HG02763 (cell line): ENCODE measurements at regions not wholly inside any gene's neighbourhood (a gene's known extent, or its start where the extent isn't known, plus 50 kb on each side); places are given as distances from the start of the nearest gene placed in this dataset.
A peak's percentile ranks its signal among the peaks of the same experiment; 100 is the strongest.

Source experiments
- ATAC-seq: cut with Tn5 transposase; IDR thresholded peaks from one replicate; pipeline ENCODE4 v1.9.1; 2021; ENCODE audit warnings: mild to moderate bottlenecking, moderate library complexity; ENCODE audit not compliant: unreplicated experiment

- no peak for ATAC-seq
Measured at GRCh38 chr1:230517326-230517725, 91.2 kb upstream of the PGBD5 start.

DNA sequence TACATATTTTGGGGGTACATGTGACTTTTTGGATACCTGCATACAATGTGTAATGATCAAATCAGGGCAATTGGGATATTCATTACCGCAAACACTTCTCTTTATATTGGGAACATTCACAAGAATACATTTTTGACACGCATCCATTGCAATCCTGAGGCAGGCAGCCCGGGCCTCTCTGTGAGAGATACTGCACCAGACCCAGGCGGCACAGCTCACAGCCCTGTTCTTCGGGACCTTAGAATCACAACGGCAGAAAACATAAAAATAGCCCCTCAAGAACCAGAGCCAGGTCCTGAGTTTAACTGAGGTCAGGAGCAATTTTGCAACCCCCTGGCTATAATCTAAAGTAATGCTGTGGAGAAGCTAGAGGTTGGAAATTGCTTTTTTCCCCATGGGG is 90.8 kb upstream of the PGBD5 start:
- ATAC-seq: no peak

DNA sequence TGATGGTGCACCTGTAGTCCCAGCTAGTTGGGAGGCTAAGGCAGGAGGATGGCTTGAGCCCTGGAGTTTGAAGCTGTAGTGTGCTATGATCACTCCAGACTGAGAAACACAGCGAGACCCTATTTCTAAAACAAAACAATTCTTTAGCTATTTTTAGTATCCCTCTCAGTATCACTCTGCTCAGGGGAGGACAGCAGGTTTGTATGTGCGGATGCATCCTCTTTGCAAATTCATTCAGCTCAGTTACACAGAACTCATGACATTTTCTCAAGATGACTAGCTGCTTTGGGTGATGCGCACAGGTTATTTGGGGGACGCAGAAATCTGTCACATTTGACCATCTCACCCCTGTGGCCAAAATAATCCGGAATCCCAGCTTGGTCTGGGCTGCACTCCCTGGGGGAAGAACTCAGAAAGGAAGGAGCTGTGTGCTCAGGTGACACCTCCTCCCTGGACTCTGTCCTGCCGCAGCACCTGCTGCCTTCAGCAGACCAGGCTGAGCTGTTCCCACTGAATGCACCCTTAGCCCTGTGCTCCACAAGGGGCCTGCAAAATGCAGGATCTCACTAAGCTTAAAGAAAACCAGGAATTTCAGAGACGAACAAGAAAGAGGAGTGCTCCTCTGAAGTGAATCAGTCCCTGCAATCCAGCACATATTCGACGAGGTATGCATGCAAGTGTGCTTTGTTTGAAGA is 89.5 kb upstream of the PGBD5 start:
- no peak for ATAC-seq

DNA sequence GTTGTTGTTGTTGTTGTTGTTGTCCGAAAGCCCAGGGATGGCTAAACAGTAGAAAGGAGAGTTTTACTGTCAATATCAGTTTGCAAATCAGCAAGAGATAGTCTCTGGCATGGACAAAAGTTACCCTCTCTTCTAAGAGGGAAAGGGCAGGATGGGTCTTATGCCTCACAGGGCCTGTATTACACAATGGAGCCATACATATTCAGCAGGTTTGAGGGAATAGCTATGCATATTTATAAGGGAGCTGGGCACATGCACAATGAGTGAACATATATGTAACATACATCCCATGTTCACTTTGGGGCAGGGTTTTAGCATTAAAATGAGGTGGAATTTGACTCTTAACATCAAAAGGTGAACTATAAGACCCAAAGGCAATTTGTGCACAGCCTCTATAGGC is 84.4 kb upstream of the PGBD5 start:
- ATAC-seq: no peak

DNA sequence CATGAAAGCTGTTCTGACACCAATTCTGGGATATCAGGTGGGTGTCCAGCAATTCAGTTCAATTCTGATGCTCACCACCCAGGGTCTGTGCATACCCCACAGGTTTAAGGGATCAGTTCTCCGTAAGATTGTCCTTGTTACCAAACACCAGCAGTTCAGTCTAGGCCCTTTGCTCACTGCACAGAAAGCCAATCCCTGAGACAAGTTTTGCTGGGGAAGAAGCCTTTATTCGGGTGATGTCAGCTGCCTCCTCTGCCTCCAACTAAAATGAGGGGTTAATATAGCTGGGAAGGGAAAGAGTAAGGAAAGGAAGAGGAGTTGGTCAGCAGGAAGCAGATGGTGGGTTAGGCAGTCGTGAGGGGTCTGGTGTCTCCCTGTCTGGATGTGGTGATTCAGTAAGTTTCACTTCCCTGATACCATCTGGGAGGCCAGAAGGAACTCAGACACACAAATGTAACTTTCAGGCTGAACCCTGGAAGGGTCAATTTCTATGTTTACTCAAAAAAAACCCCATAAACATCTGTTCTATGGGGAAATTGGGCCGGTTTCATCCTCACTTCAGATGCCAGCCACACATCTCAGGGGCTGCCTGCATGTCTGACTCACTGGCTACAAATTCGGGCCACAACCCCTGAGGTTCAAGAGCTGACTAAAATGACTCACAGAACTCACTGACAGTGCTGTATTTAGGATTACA is 83.3 kb upstream of the PGBD5 start:
- peak; percentile 48 for ATAC-seq

DNA sequence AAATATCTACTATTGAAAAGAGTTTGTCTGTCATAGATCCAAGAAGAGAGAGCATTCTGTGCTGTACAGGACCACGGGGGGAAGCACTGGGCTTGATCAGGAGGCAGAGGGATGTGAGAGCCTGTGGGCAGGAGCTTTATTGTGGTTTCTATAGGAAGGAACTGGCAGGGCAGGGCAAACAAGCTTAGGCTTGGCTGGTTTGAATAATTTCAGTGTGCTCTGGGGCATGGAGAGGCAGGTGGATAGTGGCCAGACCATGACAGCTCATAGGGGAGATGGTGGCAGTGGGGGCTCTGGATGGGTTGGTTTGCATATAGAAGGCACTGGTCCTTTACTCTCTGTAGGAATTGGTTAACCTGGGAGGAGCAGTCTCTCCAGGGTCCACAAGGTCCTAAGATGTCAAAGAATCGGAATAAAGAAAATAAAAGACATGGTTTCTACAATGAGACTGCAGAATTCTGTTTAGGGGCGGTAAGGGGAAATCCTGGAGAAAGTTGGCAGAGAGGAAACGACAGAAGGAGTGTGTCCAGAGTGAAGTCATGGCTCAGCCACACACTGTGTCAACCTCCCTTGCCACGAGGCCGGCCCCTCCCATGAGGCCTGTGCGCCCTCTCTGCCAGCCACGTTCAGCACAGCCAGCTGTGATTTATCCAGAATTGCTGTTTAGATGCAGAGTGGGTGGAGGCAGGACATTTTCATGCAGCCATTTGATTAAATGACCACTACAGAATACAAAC is 81.7 kb upstream of the PGBD5 start:
- no peak for ATAC-seq

GRCh38 chr1:230507236-230507635 is 81.1 kb upstream of the PGBD5 start:
- ATAC-seq: no peak

GRCh38 chr1:230506451-230506850 is 80.3 kb upstream of the PGBD5 start:
- ATAC-seq: no peak

- ATAC-seq: no peak
Measured at GRCh38 chr1:230504310-230504709, 78.2 kb upstream of the PGBD5 start.

DNA sequence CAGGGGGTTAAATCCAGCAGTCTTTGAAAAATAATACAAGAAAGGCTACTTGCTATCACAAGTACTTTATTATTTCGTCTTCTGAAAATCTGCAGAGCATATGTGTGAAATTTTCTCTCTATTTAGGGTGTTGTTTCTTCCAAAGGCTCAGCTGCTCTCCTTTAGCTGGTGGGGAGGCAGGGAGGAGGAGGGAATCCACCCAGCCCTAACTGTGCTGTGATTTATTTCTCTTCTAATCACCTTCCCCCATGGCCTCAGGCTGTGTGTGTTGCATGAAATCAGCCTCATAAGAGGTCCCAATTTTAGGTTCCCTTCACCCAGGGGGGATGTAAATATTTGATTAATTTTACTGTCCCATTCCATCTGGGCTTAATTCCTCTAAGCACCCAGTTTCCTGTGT is 77.6 kb upstream of the PGBD5 start:
- ATAC-seq: no peak

DNA sequence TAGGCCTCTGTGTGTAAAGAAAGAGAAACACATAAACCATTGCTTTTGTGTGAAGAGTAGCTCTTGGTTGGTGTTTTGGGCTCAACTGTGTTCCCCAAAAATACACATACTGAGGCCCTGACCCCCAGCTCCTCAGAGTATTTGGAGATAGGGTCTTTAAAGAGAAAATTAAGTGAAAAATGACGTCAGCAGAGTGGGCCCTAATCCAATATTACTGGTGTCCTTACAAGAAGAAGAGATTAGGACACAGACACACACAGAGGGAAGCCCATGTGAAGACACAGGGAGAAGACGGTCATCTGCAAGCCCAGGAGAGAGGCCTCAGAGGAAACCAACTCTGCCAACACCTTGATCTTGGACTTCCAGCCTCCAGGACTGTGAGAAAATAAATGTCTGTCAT is 76.9 kb upstream of the PGBD5 start:
- ATAC-seq: no peak

DNA sequence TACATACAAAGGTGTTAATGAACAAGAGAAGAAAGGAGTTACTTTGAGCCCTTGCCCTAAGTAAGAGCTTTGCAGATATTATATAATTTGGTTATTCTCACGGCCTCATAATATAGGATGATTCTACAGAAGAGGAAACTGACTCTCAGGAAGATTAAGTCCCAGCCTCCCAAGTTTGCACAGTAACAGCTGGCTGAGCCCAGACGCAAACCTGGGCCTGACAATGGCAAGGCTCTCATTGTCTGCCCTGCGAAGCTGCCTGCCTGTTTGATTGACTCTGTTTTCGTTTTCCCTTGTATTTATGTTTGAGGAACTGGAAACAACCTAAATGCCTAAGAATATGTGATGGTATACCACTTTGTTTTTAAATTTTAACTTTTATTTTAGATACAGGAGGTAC is 76.2 kb upstream of the PGBD5 start:
- ATAC-seq: no peak

GRCh38 chr1:230501849-230502248 is 75.7 kb upstream of the PGBD5 start:
- no peak for ATAC-seq

DNA sequence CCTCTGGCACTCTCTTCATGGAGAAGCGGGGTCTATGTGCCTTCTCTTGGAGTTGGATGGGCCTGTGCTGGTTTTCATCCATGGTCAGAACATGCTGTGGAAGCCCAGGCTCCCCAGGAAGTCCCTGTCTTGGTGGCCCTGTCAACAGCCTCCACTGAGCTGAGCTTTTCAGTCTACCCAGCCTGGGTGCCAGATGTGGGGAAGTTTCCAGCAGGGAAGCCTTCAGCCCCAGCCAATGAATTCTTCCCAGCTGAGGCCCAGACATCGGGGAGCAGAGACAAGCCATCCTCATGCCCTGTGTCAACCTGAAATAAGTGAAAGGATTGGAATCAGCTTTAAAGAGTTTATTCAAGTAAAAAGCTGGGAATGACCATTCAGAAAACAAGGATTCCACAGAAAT is 75.1 kb upstream of the PGBD5 start:
- ATAC-seq: no peak

DNA sequence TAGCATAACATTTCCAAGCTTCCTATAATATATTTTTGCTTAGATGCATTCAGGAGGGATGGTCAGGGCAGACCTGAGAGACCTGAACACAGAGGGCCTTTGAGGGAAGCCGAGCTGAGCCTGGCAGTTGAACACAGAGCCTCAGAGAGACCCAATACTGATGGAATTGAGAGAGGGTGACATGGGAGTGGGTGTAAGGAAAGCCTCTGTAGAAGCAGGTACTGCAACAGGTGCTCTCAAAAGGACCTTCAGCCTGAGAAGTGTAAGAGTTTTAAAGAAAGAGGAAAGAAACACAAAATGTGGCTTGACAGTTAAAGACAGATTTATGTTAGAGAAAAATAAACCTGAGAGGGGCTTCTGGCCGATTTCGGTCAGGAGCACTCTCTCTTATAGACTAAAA is 73.9 kb upstream of the PGBD5 start:
- no peak for ATAC-seq

DNA sequence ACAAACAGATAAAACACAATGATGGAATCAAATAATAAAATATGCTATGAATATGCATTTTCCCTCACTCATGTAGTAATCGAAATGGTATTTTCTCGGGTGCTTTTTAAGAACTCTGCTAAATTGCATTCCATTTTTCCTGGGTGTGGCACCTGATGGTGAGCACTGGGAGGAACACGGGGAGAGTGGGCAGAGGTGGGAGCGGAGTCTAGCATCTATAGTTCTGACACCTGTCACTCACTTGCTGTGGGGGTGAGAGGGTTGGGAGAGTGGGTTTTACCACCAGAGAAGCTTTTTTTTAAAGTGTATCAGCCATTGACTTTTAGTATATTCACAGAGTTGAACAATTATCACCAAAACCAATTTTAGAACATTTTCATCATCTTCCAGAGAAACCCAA is 73.4 kb upstream of the PGBD5 start:
- no peak for ATAC-seq

DNA sequence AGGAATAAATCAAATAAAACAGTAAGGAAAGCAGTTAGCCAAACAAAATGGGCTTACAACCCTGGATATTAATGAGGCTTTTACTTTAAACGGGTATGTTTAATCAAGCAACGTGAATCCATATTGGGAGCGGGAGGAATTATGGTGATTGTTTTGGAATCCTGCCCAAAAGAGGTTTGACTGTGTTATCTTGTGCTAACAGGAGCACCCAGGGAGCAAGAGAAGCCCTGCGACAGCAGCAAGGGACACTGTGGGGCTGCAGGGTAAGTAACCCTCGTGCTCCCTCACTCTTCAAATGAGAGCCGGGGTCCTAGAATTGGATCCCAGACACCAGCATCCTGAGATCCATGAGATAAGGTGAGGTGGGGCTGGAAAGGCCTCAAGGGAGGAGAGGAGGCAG is 72.6 kb upstream of the PGBD5 start:
- no peak for ATAC-seq

GRCh38 chr1:230496451-230496850 is 70.3 kb upstream of the PGBD5 start:
- ATAC-seq: no peak

DNA sequence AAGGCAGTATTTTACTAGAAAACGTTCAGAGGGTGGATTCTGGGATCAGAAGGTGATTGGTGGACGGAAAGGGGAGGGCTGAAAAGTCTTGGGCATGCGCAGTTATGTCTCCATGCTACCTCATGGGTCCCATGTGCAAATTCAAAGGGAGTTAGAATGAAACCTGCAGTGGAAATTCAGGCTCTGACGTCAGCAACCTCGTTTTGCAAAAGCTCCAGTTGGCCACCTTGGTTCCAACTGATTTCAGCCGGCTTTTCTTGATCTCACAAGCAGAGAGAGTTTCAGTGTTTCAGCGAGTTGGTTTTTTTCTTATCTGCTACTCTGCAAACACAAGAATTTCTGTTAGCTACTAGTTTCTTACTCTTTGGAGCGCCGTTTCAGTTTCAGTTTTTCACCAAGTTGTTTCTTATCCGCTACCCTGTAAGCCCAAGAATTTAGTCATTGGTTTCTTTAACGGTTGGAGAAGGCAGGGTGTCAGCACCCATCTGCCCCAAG is 69.8 kb upstream of the PGBD5 start:
- no peak for ATAC-seq

GRCh38 chr1:230495076-230495475 is 68.9 kb upstream of the PGBD5 start:
- no peak for ATAC-seq

GRCh38 chr1:230494514-230494913 is 68.4 kb upstream of the PGBD5 start:
- ATAC-seq: no peak

GRCh38 chr1:230494026-230494425 is 67.9 kb upstream of the PGBD5 start:
- ATAC-seq: no peak
